Caki2 (cell line): ENCODE measurements at regions not wholly inside any gene's neighbourhood (a gene's known extent, or its start where the extent isn't known, plus 50 kb on each side); places are given as distances from the start of the nearest gene placed in this dataset.

ENCODE experiments used
- DNase-seq: peaks from one replicate; pipeline ENCODE4 v3.0.0-alpha.2; 2015; ENCODE audit warnings: low read depth
- in situ Hi-C: cut with HindIII; loops from 2 replicates; pipeline ENCODE4 v1.10.0; 2016; ENCODE audit warnings: low sequenced_read_pairs, low pct_unique_long_range_greater_than_20kb, mixed read lengths

- in situ Hi-C loops, result no loop called here
- no peak for DNase-seq
Measured at GRCh38 chr10:113420733-113421675, 131.8 kb upstream of the HABP2 start.

- in situ Hi-C loops, result no loop called here
- no peak for DNase-seq
Measured at GRCh38 chr10:113422371-113422770, 130.5 kb upstream of the HABP2 start.

GRCh38 chr10:113423981-113424721, 128.7 kb upstream of the HABP2 start:
- in situ Hi-C loops, result no loop called here
- no peak for DNase-seq

- DNase-seq, result no peak
- in situ Hi-C loops, result no loop called here
Measured at GRCh38 chr10:113425008-113425407, 127.8 kb upstream of the HABP2 start.

- DNase-seq, result peak; percentile 1
- in situ Hi-C loops, result no loop called here
Measured at GRCh38 chr10:113425541-113425951, 127.3 kb upstream of the HABP2 start.

- in situ Hi-C loops, result no loop called here
- no peak for DNase-seq
Measured at GRCh38 chr10:113426181-113426877, 126.5 kb upstream of the HABP2 start.

- in situ Hi-C loops, result no loop called here
- no peak for DNase-seq
Measured at GRCh38 chr10:113427236-113427735, 125.6 kb upstream of the HABP2 start.

- no peak for DNase-seq
- in situ Hi-C loops, result no loop called here
Measured at GRCh38 chr10:113427811-113428558, 124.9 kb upstream of the HABP2 start.

GRCh38 chr10:113430634-113431397, 122.0 kb upstream of the HABP2 start:
- no peak for DNase-seq
- in situ Hi-C loops, result no loop called here

GRCh38 chr10:113431398-113432160, 121.3 kb upstream of the HABP2 start:
- no peak for DNase-seq
- in situ Hi-C loops, result no loop called here

GRCh38 chr10:113433711-113434110, 119.1 kb upstream of the HABP2 start:
- in situ Hi-C loops, result no loop called here
- DNase-seq, result no peak

- in situ Hi-C loops, result no loop called here
- no peak for DNase-seq
Measured at GRCh38 chr10:113434315-113434714, 118.5 kb upstream of the HABP2 start.

GRCh38 chr10:113434950-113435349, 117.9 kb upstream of the HABP2 start:
- in situ Hi-C loops, result no loop called here
- no peak for DNase-seq

GRCh38 chr10:113435881-113436280, 117.0 kb upstream of the HABP2 start:
- in situ Hi-C loops, result no loop called here

GRCh38 chr10:113436851-113437250, 116.0 kb upstream of the HABP2 start:
- DNase-seq, result no peak
- in situ Hi-C loops, result no loop called here

More at GRCh38 chr10:113435881-113436280, 117.0 kb upstream of the HABP2 start:
- no peak for DNase-seq

- DNase-seq, result no peak
- in situ Hi-C loops, result no loop called here
Measured at GRCh38 chr10:113438652-113439051, 114.2 kb upstream of the HABP2 start.

- in situ Hi-C loops, result no loop called here
- no peak for DNase-seq
Measured at GRCh38 chr10:113441220-113441619, 111.6 kb upstream of the HABP2 start.
